ENCODE measurements at regions not wholly inside any gene's neighbourhood (a gene's known extent, or its start where the extent isn't known, plus 50 kb on each side); places are given as distances from the start of the nearest gene placed in this dataset.
"Not testable (repeated sequence)": the region's sequence is repeated elsewhere in the genome, so short reads cannot be mapped to it uniquely, and the experiment has no call there.

DNA sequence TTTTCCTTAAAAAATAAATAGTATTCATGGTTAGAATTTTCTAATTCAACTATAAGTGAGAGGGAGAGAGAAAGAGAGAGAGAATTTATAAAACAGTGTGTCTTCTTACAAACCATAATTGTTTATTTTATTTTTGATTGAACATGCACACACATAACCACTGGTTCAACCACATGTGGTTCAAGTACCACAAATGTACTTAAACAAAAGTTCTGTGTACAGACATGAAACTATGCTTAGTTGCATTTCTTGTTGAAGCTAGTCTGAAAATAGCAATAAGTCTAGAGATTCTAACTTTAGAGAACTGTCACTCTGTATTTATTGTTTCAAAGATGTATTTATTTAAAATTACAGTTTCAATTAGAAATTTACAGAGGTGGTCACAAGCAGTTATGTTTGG lies 130.6 kb upstream of the PDE4D start:
- no peak overlapping the region for H3K4me3 Mint-ChIP-seq
- H3K27ac Mint-ChIP-seq, result no peak overlapping the region
- H3K9me3 Mint-ChIP-seq, result no peaks in the 10 kb centered on the region
- no peaks in the 10 kb centered on the region for H3K36me3 Mint-ChIP-seq
- H3K4me1 Mint-ChIP-seq, result no peaks in the 10 kb centered on the region
- no peaks in the 10 kb centered on the region for H3K27me3 Mint-ChIP-seq
- ATAC-seq, result no peak

DNA sequence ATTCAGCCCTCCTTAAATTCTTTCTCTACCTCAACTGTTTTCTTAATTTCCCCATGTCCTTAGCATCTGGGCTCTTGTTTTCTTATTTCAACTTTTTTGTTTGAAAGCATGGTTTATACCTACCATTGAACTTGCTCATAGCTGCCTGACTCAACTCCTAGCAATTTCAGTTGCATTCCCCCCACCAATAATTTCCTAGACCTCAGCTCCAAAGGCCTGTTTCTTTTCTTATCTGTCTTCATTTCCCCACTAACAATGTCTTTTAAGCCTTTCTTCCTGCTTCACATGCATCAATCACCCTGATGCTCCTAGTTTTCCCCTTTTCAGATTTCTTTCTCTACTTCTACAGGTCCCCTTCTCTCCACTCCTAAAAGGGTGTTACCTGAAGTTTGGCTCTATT lies 129.7 kb upstream of the PDE4D start:
- H3K4me3 Mint-ChIP-seq, result no peak overlapping the region
- H3K4me1 Mint-ChIP-seq, result no peaks in the 10 kb centered on the region
- H3K27me3 Mint-ChIP-seq, result no peaks in the 10 kb centered on the region
- H3K27ac Mint-ChIP-seq, result no peak overlapping the region
- no peaks in the 10 kb centered on the region for H3K36me3 Mint-ChIP-seq
- H3K9me3 Mint-ChIP-seq, result no peaks in the 10 kb centered on the region
- ATAC-seq, result no peak

DNA sequence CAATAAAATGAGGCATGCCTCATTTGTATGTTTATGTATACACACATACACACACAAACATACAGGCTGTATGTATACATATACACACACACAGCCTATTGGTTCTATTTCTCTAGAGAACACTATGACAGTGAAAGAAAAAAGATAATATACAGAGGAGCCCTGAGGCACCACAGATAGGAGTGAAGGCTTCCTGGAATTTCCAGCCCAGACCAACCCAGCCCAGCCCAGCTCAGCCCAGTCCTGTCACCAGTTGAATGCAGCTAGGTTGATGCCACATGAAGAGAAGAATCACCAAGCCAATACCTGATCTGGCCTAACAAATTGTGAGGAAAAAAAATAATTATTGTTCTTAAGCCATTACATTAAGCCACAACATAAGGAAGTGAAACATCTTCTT lies 126.9 kb upstream of the PDE4D start:
- H3K27me3 Mint-ChIP-seq, result no peaks in the 10 kb centered on the region
- no peak overlapping the region for H3K27ac Mint-ChIP-seq
- H3K9me3 Mint-ChIP-seq, result peaks cover 3% of the 10 kb centered on the region
- no peak overlapping the region for H3K4me3 Mint-ChIP-seq
- ATAC-seq, result no peak
- no peaks in the 10 kb centered on the region for H3K4me1 Mint-ChIP-seq
- H3K36me3 Mint-ChIP-seq, result no peaks in the 10 kb centered on the region

DNA sequence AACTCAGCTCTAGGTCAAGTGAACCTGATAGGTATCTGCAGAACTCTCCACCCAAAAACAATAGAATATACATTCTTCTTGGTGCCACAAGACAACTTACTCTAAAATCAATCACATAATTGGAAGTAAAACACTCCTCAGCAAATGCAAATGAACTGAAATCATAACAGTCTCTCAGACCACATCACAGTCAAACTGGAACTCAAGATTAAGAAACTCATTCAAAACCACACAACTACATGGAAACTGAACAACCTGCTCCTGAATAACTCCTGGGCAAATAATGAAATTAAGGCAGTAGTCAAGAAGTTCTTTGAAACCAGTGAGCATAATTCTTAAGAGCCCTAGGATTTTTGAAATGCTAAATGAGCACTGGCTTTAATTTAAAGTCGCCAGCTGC lies 125.4 kb upstream of the PDE4D start:
- not testable (repeated sequence) for H3K4me1 Mint-ChIP-seq, ATAC-seq, H3K9me3 Mint-ChIP-seq, H3K27me3 Mint-ChIP-seq, H3K4me3 Mint-ChIP-seq, H3K27ac Mint-ChIP-seq, H3K36me3 Mint-ChIP-seq

DNA sequence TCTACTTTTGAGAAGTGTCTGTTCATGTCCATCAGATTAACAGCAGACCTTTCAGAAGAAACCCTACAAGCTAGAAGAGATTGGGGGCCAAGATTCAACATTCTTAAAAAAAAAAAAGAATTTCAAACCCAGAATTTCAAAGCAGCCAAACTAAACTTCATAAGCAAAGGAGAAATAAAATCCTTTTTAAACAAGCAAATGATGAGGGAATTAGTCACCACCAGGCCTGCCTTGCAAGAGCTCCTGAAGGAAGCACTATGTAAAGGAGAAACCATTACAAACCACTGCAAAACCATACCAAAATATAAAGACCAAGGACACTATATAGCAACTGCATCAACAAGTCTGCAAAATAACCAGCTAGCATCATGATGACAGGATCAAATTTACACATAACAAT lies 124.6 kb upstream of the PDE4D start:
- Mint-ChIP-seq H3K9me3 (peaks cover 3% of the 10 kb centered on the region), H3K4me3 (no peak overlapping the region), H3K27me3 (no peaks in the 10 kb centered on the region), H3K27ac (no peak overlapping the region), H3K4me1 (no peaks in the 10 kb centered on the region), H3K36me3 (no peaks in the 10 kb centered on the region)
- ATAC-seq, result no peak

DNA sequence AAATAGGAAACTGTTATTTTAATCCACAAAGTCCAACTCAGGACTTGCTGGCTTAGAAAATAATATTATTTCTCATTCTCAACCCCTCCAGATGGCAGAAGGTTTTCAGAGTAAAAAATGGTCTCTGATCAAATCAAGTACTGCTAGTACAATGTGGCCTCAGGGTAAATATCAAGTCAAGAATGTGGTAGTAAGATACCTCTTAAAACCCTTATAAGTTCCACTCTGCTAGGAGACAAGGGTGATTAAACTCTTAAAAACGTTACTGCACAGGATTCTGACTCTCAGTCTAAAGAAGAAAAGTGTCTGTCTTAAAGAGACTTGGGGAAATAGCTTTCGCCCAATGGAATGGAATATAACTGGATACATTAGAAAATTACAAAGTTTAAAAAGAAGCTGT lies 120.8 kb upstream of the PDE4D start:
- Mint-ChIP-seq H3K9me3 (peaks cover 3% of the 10 kb centered on the region), H3K4me1 (no peaks in the 10 kb centered on the region), H3K27ac (no peak overlapping the region), H3K4me3 (no peak overlapping the region), H3K36me3 (no peaks in the 10 kb centered on the region), H3K27me3 (no peaks in the 10 kb centered on the region)
- no peak for ATAC-seq

DNA sequence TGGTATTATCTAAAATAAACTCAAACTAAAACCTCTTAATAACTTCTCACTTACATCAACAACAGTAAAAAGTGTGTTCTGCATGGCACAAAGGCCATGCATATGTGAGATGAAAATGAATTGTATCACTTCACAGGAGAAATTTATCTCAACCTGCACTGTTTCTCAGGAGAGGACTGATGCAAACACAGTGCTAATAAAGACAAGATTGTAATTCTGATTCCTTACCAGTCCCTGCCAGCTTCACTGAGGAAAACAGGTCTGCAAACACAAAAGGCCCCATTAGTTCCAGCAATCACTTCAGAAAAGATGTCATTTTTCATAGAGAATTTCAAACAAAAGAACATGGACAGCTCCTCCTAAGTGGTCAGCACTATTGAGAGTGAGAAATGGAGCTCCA lies 117.3 kb upstream of the PDE4D start:
- no peak for ATAC-seq
- H3K27ac Mint-ChIP-seq, result no peak overlapping the region
- H3K9me3 Mint-ChIP-seq, result no peaks in the 10 kb centered on the region
- H3K36me3 Mint-ChIP-seq, result no peaks in the 10 kb centered on the region
- no peaks in the 10 kb centered on the region for H3K4me1 Mint-ChIP-seq
- H3K27me3 Mint-ChIP-seq, result no peaks in the 10 kb centered on the region
- H3K4me3 Mint-ChIP-seq, result no peak overlapping the region

DNA sequence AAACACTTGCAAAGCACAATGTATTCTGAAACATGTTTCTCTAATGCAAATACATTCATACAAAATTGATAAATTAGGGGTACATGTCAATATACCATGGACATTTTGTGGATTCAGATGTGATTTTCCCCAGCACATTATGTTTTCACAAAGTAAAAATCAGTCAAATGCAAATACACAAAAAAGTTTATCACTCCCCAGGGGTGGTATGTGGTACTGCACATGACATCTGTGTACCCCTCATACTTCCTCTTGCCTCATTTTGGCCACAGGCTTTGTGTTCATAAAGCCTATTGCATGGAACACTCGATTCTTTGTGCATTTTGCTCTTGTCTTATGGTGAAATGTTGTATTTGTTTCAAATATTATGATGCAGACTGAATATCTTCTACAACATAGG lies 116.8 kb upstream of the PDE4D start:
- no peaks in the 10 kb centered on the region for H3K36me3 Mint-ChIP-seq
- H3K4me3 Mint-ChIP-seq, result no peak overlapping the region
- H3K27ac Mint-ChIP-seq, result no peak overlapping the region
- no peaks in the 10 kb centered on the region for H3K4me1 Mint-ChIP-seq
- ATAC-seq, result no peak
- no peaks in the 10 kb centered on the region for H3K9me3 Mint-ChIP-seq
- no peaks in the 10 kb centered on the region for H3K27me3 Mint-ChIP-seq

DNA sequence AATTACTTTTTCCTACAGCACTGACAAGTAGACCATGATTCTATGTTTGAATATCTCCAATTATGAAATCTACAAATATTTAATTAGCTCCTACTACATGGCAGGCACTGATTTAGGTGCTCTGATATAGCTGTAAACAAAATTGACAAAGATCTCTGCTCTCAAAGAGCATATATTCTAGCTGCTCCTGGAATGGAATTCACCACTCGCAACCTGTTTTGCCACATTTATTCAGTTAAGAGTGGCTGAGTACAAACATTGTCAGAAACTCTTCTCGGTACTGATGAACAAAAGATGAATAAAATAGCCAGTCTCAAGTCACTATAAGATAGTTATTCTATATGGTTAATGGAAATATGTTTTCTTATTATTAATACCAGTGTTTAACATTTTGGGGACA lies 114.2 kb upstream of the PDE4D start:
- no peaks in the 10 kb centered on the region for H3K9me3 Mint-ChIP-seq
- no peaks in the 10 kb centered on the region for H3K27me3 Mint-ChIP-seq
- H3K27ac Mint-ChIP-seq, result no peak overlapping the region
- no peak overlapping the region for H3K4me3 Mint-ChIP-seq
- no peak for ATAC-seq
- H3K36me3 Mint-ChIP-seq, result no peaks in the 10 kb centered on the region
- no peaks in the 10 kb centered on the region for H3K4me1 Mint-ChIP-seq

DNA sequence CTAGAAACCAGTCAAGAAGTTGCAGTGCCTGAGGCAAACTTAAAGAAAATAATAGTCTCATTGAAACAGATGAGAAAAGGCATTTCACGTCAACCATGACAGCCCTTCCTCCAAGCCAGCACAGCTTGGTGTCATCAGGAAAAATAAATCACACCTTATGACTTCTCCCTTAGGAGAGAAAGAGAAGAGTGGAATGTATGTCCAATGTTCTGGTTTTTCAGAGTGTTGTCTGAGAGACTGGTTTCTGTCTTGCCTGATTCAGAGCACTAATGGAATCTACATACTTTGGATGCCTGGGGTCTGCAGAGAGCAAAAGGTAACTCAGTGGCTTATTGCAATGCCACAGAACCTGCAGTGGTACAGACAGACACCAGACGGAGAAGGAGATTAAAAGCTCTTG lies 105.5 kb upstream of the PDE4D start:
- ATAC-seq, result no peak
- H3K27ac Mint-ChIP-seq, result no peak overlapping the region
- H3K9me3 Mint-ChIP-seq, result peaks cover 7% of the 10 kb centered on the region
- H3K4me3 Mint-ChIP-seq, result no peak overlapping the region
- H3K4me1 Mint-ChIP-seq, result no peaks in the 10 kb centered on the region
- H3K36me3 Mint-ChIP-seq, result peaks cover 6% of the 10 kb centered on the region
- H3K27me3 Mint-ChIP-seq, result no peaks in the 10 kb centered on the region

DNA sequence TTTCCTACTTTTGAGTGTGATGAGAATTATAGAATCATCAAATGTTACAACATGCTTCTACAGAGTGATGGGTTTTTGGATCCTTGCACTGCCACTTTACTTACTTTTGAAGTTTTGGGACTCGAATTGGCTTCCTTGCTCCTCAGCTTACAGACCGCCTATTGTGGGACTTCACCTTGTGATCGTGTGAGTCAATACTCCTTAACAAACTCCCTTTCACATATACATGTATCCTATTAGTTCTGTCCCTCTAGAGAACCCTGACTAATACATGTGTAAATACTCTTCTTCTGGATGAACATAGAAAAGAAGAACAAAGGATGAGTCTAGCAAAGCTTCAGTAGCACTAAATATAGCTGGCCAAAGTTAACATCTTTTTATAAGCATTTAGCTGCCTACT lies 98.7 kb upstream of the PDE4D start:
- ATAC-seq, result no peak
- Mint-ChIP-seq H3K4me1 (no peaks in the 10 kb centered on the region), H3K4me3 (no peak overlapping the region), H3K27me3 (no peaks in the 10 kb centered on the region), H3K36me3 (no peaks in the 10 kb centered on the region), H3K27ac (no peak overlapping the region), H3K9me3 (no peaks in the 10 kb centered on the region)

DNA sequence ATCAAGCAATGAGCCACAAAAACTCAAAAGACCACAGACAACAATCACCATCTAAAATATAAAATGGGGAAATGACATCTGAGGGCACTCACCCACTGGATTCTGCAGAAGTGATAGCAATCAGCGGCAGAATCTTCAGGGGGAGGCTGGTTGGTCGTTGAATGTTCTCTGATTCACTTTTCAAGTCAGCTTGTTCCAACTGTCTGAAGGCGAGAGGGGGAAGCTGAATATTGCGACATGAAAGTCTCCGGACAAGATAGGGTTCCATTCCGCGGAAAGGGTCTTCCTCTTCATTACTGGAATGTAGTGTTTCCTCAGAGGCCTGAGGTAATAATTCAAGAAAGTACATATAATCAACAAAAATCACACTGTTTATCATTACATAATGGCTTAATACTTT lies 94.9 kb upstream of the PDE4D start:
- no peak for ATAC-seq
- Mint-ChIP-seq H3K4me1 (no peaks in the 10 kb centered on the region), H3K27me3 (no peaks in the 10 kb centered on the region), H3K27ac (no peak overlapping the region), H3K36me3 (no peaks in the 10 kb centered on the region), H3K9me3 (peaks cover 1% of the 10 kb centered on the region), H3K4me3 (no peak overlapping the region)

DNA sequence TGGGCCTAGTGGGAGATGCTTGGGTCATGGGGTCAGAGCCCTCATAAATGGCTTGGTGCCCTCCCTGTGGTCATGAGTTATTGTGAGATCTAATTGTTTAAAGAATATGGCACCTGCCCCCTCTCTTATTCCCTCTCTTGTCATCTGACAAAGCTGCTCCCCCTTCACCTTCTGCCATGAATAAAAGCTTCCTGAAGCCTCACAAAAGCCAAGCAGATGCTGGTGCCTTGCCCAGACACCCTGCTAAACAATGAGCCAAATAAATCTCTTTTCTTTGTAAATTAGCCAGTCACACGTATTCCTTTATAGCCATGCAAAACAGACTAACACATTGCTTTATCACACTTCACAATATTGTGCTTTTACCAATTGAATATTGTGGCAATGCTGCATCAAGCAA lies 82.8 kb upstream of the PDE4D start:
- no peak for ATAC-seq
- Mint-ChIP-seq H3K9me3 (no peaks in the 10 kb centered on the region), H3K27ac (no peak overlapping the region), H3K27me3 (no peaks in the 10 kb centered on the region), H3K4me1 (no peaks in the 10 kb centered on the region), H3K4me3 (no peak overlapping the region), H3K36me3 (no peaks in the 10 kb centered on the region)

DNA sequence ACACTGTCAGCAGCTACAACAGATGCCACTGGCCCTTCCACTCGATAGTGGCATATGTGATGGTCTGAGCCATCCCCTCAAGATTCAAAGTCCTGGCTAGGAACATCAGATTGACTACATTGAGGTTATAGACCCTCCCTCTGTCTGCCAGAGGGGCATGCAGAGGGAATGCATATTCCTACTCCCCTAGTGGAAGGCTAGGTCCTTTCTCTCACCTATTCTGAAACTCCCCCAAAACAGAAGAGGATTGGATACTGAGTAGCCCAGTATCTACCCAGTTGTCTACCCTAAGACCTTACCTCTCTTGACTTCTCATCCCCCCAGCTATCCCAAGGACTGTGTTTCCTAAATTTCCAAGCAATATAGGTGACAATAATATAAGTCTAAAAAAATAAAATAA lies 78.5 kb upstream of the PDE4D start:
- Mint-ChIP-seq H3K27me3 (no peaks in the 10 kb centered on the region), H3K4me3 (no peak overlapping the region), H3K9me3 (no peaks in the 10 kb centered on the region), H3K27ac (no peak overlapping the region), H3K4me1 (no peaks in the 10 kb centered on the region), H3K36me3 (no peaks in the 10 kb centered on the region)
- peak; percentile 12 for ATAC-seq

DNA sequence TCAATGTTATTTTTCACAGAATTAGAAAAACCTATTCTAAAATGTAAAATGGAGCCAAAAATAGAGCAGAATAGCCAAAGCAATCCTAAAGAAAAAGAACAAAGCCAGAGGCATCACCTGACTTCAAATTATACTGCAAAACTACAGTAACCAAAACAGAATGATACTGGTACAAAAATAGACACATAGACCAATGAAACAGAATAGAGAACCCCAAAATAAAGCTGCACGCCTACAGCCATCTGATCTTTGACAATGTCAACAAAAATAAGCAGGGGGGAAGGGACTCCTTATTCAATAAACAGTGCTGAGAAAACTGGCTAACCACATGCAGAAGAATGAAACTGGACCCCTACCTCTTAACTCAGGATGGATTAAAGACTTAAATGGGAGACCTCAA lies 65.8 kb upstream of the PDE4D start:
- ATAC-seq, result no peak
- no peaks in the 10 kb centered on the region for H3K36me3 Mint-ChIP-seq
- H3K4me3 Mint-ChIP-seq, result no peak overlapping the region

DNA sequence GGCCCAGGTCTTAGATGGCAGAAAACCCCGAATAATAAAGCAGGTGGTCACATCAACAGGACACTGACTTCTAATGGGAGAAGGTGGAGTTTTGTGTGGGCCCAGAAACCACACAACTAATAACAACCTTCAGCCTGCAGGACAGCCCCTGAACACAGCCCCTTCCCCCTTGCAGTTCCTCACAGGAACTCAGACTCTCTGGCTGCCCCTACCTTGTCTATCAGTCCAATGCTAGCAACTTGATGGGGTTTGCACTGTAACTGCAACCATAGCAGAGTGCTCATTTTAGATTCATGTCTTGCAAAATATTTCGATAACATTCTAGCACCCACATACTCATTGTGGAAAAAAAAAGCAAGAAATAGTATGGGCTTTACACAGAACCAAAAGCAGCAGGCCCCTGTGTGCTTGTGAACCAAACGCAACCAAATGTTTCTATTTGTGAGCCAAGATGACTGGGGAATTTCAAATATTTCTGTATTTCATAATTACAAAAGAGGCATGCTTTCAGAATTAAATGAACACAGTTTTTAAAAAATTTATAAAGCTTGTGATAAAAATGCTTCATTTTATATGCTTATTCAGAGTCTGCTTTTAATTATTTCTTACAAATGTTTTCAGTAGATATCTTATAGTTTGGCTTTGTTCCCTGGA lies 62.7 kb upstream of the PDE4D start:
- no peaks in the 10 kb centered on the region for H3K4me1 Mint-ChIP-seq
- no peaks in the 10 kb centered on the region for H3K9me3 Mint-ChIP-seq
- H3K27me3 Mint-ChIP-seq, result no peaks in the 10 kb centered on the region
- no peak overlapping the region for H3K27ac Mint-ChIP-seq
- no peak overlapping the region for H3K4me3 Mint-ChIP-seq
- H3K36me3 Mint-ChIP-seq, result no peaks in the 10 kb centered on the region
- ATAC-seq, result no peak

More for the DNA sequence above, 65.8 kb upstream of the PDE4D start:
- Mint-ChIP-seq H3K27me3 (no peaks in the 10 kb centered on the region), H3K27ac (no peak overlapping the region), H3K9me3 (no peaks in the 10 kb centered on the region), H3K4me1 (no peaks in the 10 kb centered on the region)

DNA sequence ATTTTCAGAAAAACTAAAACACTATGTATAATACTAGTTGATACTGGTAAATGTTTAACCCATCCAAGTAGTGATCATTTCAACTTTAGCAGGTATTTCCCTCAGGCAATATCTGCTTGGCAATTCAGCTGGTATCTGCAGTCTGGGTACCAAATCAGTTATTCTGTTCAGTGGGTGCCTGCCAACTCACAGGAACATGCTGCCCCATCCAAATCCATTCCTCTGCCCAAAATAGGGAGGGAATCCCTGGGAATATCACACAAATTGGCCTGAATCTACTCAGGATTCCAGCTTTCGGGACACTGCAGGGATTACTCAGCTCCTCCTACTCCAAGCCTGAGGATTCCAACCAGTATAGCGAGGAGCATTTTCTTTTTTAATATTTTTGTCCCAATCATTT lies 61.7 kb upstream of the PDE4D start:
- no peak for ATAC-seq
- Mint-ChIP-seq H3K4me1 (no peaks in the 10 kb centered on the region), H3K27ac (no peak overlapping the region), H3K27me3 (no peaks in the 10 kb centered on the region), H3K9me3 (no peaks in the 10 kb centered on the region), H3K36me3 (no peaks in the 10 kb centered on the region), H3K4me3 (no peak overlapping the region)

All from stimulated activated memory B cell treated with anti-CD40 and anti-IgM and Interleukin-4, amounts not matched to agents 10 μg/mL and 1 μg/mL and 100 μg/mL, for 72 hours (primary cell).